ENCODE measurements at regions not wholly inside any gene's neighbourhood (a gene's known extent, or its start where the extent isn't known, plus 50 kb on each side); places are given as distances from the start of the nearest gene placed in this dataset.
"Not testable (repeated sequence)": the region's sequence is repeated elsewhere in the genome, so short reads cannot be mapped to it uniquely, and the experiment has no call there.

- not testable (repeated sequence) for DNase-seq (ENCODE audit: low read depth, low spot score)
These were observed 68.7 kb downstream of the PRKAB2 start for GRCh38 chr1:147103416-147104155.

GRCh38 chr1:147099192-147099591, 73.1 kb downstream of the PRKAB2 start:
- DNase-seq (ENCODE audit: low read depth, low spot score): no peak

GRCh38 chr1:147098338-147098973, 73.8 kb downstream of the PRKAB2 start:
- not testable (repeated sequence) for DNase-seq (ENCODE audit: low read depth, low spot score)

GRCh38 chr1:147095691-147096090, 76.6 kb downstream of the PRKAB2 start:
- no peak for DNase-seq (ENCODE audit: low read depth, low spot score)

GRCh38 chr1:147091801-147092200, 80.5 kb downstream of the PRKAB2 start:
- no peak for DNase-seq (ENCODE audit: low read depth, low spot score)

- DNase-seq (ENCODE audit: low read depth, low spot score): no peak
These were observed 82.8 kb downstream of the PRKAB2 start for GRCh38 chr1:147089457-147089856.

- no peak for DNase-seq (ENCODE audit: low read depth, low spot score)
These were observed 86.1 kb downstream of the PRKAB2 start for GRCh38 chr1:147086129-147086528.

- peak; percentile 57 for DNase-seq (ENCODE audit: low read depth, low spot score)
These were observed 87.8 kb downstream of the PRKAB2 start for GRCh38 chr1:147084273-147085096.

- DNase-seq (ENCODE audit: low read depth, low spot score): no peak
These were observed 88.4 kb downstream of the PRKAB2 start for GRCh38 chr1:147083919-147084272.

GRCh38 chr1:147080671-147081394, 91.4 kb downstream of the PRKAB2 start:
- no peak for DNase-seq (ENCODE audit: low read depth, low spot score)

GRCh38 chr1:147080006-147080661, 92.1 kb downstream of the PRKAB2 start:
- no peak for DNase-seq (ENCODE audit: low read depth, low spot score)

GRCh38 chr1:147079400-147080005, 92.8 kb downstream of the PRKAB2 start:
- DNase-seq (ENCODE audit: low read depth, low spot score): no peak

GRCh38 chr1:147078606-147079399, 93.5 kb downstream of the PRKAB2 start:
- DNase-seq (ENCODE audit: low read depth, low spot score): no peak

- DNase-seq (ENCODE audit: low read depth, low spot score): no peak
These were observed 94.2 kb downstream of the PRKAB2 start for GRCh38 chr1:147077936-147078605.

GRCh38 chr1:147077523-147077922, 94.7 kb downstream of the PRKAB2 start:
- DNase-seq (ENCODE audit: low read depth, low spot score): no peak

GRCh38 chr1:147077081-147077480, 95.2 kb downstream of the PRKAB2 start:
- DNase-seq (ENCODE audit: low read depth, low spot score): no peak

GRCh38 chr1:147076442-147076841, 95.8 kb downstream of the PRKAB2 start:
- no peak for DNase-seq (ENCODE audit: low read depth, low spot score)

- DNase-seq (ENCODE audit: low read depth, low spot score): no peak
These were observed 99.5 kb downstream of the PRKAB2 start for GRCh38 chr1:147072482-147073432.
